ENCODE measurements at regions not wholly inside any gene's neighbourhood (a gene's known extent, or its start where the extent isn't known, plus 50 kb on each side); places are given as distances from the start of the nearest gene placed in this dataset.

DNA sequence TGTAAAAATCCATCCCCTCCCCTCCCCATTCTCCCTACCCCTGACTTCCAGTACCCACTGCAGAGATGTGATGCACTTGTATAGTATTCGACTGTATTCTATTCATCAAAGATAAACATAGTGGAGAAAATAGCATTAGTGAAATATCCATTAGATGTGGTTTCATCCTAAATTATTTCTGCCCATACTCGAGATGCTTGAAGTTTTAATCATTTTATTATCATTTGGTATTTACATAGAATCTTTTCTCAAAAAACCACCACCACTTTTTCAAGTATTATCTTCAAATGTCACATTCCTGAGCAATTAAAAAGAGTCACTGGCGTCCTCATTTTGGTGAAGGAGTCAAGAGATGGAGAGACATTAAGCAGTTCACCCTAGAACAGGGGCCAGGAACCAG is 181.9 kb downstream of the HAO1 start:
- ATAC-seq = no peak
- in situ Hi-C loops (cut with HindIII; ENCODE audit: low pct_unique_long_range_greater_than_20kb, low sequenced_read_pairs) (no loop called here), intact Hi-C loops (cut with micrococcal nuclease; ENCODE audit: unreplicated experiment) (no loop called here)
- Histone ChIP-seq H3K4me3 (ENCODE audit: low read depth in 2 of 2, low read length in 2 of 2) (no peak overlapping the region), H3K27ac (ENCODE audit: low read length) (no peak overlapping the region), H3K27me3 (ENCODE audit: control insufficient read depth, insufficient read depth, low read length) (no peaks in the 10 kb centered on the region), H3K9me3 (ENCODE audit: control insufficient read depth, insufficient read depth, low read depth, low read length) (no peaks in the 10 kb centered on the region), H3K36me3 (ENCODE audit: control insufficient read depth, insufficient read depth, low read length) (no peaks in the 10 kb centered on the region), H3K4me1 (ENCODE audit: control insufficient read depth, insufficient read depth, low read length) (no peaks in the 10 kb centered on the region)
- no TSS peak for BruUV-seq (replicated peaks)
- CTCF ChIA-PET = no interaction called here
- POLR2A ChIA-PET = no interaction called here
- no peak for DNase-seq (ENCODE audit: low read depth, low spot score)
- TF ChIP-seq POLR2AphosphoS5 (IDR thresholded peaks at IDR 0.05; ENCODE audit: low read depth, low read length) (no peak), SIN3A (IDR thresholded peaks at IDR 0.05; ENCODE audit: borderline replicate concordance, insufficient read depth, low read depth, low read length) (no peak), TCF7L2 (IDR thresholded peaks at IDR 0.05; ENCODE audit: low read depth, low read length) (no peak)
- TF ChIP-seq, protein P1, sequence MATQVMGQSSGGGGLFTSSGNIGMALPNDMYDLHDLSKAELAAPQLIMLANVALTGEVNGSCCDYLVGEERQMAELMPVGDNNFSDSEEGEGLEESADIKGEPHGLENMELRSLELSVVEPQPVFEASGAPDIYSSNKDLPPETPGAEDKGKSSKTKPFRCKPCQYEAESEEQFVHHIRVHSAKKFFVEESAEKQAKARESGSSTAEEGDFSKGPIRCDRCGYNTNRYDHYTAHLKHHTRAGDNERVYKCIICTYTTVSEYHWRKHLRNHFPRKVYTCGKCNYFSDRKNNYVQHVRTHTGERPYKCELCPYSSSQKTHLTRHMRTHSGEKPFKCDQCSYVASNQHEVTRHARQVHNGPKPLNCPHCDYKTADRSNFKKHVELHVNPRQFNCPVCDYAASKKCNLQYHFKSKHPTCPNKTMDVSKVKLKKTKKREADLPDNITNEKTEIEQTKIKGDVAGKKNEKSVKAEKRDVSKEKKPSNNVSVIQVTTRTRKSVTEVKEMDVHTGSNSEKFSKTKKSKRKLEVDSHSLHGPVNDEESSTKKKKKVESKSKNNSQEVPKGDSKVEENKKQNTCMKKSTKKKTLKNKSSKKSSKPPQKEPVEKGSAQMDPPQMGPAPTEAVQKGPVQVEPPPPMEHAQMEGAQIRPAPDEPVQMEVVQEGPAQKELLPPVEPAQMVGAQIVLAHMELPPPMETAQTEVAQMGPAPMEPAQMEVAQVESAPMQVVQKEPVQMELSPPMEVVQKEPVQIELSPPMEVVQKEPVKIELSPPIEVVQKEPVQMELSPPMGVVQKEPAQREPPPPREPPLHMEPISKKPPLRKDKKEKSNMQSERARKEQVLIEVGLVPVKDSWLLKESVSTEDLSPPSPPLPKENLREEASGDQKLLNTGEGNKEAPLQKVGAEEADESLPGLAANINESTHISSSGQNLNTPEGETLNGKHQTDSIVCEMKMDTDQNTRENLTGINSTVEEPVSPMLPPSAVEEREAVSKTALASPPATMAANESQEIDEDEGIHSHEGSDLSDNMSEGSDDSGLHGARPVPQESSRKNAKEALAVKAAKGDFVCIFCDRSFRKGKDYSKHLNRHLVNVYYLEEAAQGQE (IDR thresholded peaks at IDR 0.05; ENCODE audit: insufficient read depth in 1 of 2, low read depth in 2 of 2, low read length in 1 of 2) = no peak
- TF ChIP-seq, protein P2, sequence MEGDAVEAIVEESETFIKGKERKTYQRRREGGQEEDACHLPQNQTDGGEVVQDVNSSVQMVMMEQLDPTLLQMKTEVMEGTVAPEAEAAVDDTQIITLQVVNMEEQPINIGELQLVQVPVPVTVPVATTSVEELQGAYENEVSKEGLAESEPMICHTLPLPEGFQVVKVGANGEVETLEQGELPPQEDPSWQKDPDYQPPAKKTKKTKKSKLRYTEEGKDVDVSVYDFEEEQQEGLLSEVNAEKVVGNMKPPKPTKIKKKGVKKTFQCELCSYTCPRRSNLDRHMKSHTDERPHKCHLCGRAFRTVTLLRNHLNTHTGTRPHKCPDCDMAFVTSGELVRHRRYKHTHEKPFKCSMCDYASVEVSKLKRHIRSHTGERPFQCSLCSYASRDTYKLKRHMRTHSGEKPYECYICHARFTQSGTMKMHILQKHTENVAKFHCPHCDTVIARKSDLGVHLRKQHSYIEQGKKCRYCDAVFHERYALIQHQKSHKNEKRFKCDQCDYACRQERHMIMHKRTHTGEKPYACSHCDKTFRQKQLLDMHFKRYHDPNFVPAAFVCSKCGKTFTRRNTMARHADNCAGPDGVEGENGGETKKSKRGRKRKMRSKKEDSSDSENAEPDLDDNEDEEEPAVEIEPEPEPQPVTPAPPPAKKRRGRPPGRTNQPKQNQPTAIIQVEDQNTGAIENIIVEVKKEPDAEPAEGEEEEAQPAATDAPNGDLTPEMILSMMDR (IDR thresholded peaks at IDR 0.05) = no peak

DNA sequence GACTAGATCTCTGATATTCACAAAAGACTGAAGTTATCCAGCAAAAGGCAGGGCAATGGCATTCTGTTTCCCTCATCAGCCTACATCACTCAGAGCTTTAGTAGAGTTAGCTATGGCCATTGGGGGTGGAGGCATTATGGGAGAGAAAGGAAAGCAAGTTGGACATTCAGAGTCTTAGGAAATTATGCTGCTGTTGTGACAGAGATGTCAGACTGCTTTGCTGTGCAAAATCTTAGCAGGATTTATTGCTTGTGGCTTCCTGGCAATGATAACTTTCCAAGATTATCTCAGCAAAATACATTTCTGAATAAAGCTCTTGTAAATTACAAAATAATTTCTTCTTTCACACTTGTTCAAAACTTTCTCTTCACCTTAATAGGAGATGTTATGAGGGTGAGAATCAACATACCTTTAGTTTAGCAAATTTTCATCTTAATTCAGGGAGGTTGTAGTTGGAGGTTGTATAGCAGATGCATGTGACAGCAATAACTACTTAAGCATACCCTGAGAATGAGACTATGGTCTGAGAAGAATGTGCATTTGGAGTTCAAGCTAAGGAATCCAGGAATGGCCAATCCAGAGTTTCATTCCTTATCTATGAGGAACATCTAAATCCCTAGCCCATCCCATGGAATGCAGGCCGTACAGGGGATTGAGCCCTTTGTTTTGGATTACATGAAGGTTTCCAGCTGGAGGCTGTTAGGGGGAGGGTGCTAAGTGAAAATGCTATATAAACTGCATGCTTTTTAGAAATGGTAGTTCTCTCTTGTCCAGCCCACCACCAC is 179.8 kb downstream of the HAO1 start:
- ChIA-PET CTCF (no interaction called here), POLR2A (no interaction called here)

More for the DNA sequence above, 179.8 kb downstream of the HAO1 start:
- intact Hi-C loops (cut with micrococcal nuclease; ENCODE audit: unreplicated experiment) = no loop called here
- H3K9me3 ChIP-seq (ENCODE audit: control insufficient read depth, insufficient read depth, low read depth, low read length) = no peaks in the 10 kb centered on the region
- no TSS peak for BruUV-seq (replicated peaks)
- in situ Hi-C loops (cut with HindIII; ENCODE audit: low pct_unique_long_range_greater_than_20kb, low sequenced_read_pairs) = no loop called here
- H3K27ac ChIP-seq (ENCODE audit: low read length) = no peak overlapping the region
- TF ChIP-seq, protein P1 (IDR thresholded peaks at IDR 0.05; ENCODE audit: insufficient read depth in 1 of 2, low read depth in 2 of 2, low read length in 1 of 2) = no peak
- no peak for TF ChIP-seq SIN3A (IDR thresholded peaks at IDR 0.05; ENCODE audit: borderline replicate concordance, insufficient read depth, low read depth, low read length)
- TF ChIP-seq TCF7L2 (IDR thresholded peaks at IDR 0.05; ENCODE audit: low read depth, low read length) = no peak
- no peak for TF ChIP-seq POLR2AphosphoS5 (IDR thresholded peaks at IDR 0.05; ENCODE audit: low read depth, low read length)
- TF ChIP-seq, protein P2 (IDR thresholded peaks at IDR 0.05) = no peak
- no peak for ATAC-seq
- DNase-seq (ENCODE audit: low read depth, low spot score) = no peak
- no peaks in the 10 kb centered on the region for H3K4me1 ChIP-seq (ENCODE audit: control insufficient read depth, insufficient read depth, low read length)
- H3K36me3 ChIP-seq (ENCODE audit: control insufficient read depth, insufficient read depth, low read length) = no peaks in the 10 kb centered on the region
- H3K27me3 ChIP-seq (ENCODE audit: control insufficient read depth, insufficient read depth, low read length) = no peaks in the 10 kb centered on the region
- no peak overlapping the region for H3K4me3 ChIP-seq (ENCODE audit: low read depth in 2 of 2, low read length in 2 of 2)

All from Panc1 (cell line).